HG02840 (cell line): ENCODE measurements at regions not wholly inside any gene's neighbourhood (a gene's known extent, or its start where the extent isn't known, plus 50 kb on each side); places are given as distances from the start of the nearest gene placed in this dataset.

Experiments
- ATAC-seq: cut with Tn5 transposase; IDR thresholded peaks from one replicate; pipeline ENCODE4 v1.9.1; 2021; ENCODE audit warnings: mild to moderate bottlenecking, moderate library complexity, moderate number of reproducible peaks; ENCODE audit not compliant: unreplicated experiment, low FRiP score

DNA sequence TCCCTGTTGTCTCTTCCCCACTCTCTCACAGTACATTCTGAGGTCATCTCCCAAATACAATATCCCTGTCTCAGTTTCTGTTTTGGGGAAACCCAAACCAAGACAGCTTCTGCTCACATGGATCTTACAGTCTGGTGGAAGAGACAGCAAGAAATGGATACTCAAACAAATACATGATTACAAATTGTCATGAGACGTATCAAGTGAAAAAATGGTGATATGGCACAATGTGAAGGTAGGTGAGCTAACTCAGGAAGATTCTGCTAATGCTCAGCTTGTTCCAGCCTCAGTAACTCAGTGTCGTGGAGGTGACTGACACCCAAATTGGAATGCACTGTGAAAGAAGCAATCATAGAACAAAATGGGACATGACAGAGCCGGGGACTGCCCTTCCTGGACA, 68.3 kb downstream of the CHST1 start:
- ATAC-seq, result no peak

DNA sequence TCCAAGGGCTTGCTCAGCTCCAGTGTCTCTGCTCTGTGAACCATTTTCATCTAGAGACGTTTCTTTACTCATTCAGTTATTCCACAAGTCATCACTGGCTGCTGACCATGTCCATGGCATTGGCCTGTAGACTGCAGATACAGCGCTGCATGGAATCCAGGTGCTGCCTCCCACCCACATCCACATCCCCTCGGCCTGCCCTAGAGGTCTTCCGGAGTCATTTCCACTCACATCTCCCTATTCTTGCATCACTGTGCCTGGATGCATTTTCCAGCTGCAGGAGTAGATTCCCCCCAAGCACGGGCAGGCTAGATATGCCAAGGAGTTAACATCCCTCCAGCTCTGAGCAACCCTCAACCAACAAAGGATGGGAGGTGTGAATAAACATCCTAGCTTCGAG, 68.9 kb downstream of the CHST1 start:
- ATAC-seq, result no peak

DNA sequence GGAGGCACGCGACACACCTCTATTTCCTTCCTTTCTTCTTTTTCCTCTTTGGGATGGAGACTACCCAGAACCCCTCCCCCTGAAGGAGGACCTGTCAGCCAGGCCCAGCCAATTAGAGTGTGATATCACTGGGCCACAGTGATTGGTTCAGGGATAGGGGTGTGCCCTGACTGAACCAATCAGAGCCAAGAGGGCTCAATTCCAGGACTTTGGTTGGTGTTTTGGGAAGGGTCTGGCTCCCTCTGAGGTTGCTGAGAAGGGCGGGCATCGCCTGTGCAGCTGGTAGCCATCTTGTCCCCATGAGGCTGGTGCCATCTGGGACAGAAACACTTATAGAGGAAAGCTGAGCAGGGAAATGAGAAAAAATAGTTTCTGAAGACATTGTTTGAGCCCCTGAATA, 71.4 kb downstream of the CHST1 start:
- no peak for ATAC-seq

DNA sequence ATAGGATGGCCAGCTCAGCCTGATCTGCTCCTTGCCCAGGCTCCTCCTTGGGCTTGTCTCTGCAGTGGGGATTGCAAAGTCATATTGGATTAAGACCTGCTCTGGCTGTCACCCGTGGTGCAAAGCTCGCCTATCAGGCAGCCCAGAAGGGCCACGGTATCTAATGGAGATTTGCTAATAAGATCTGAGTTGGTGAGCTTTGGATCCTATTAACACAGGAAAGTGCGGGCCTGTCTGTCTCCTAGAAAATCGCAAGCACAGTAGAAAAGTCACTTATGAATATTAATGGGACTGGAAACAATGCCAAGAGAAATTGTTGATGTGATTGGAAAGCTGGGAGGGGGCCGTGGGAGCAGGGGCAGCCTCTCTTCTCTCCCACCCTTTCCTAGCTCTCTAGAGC, 72.8 kb downstream of the CHST1 start:
- ATAC-seq, result no peak

DNA sequence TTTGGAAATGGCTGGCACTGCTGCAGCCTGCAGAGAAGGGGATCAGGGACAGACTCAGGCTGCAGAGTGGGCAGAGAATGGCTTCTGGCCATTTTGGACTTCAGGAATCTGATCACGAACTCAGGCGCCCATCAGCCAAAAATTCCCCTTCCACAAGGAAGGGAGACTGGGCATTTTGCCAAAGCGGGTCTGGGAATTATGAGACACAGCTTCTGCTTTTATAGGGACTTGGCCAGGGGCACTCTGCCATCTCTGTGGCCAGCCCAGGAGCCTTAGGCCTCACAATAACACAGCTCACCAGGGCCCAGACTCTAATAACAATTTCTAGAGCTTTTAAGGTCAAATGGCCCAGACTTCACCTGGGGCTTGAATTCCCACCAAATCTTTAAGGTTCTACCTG, 74.7 kb downstream of the CHST1 start:
- no peak for ATAC-seq

DNA sequence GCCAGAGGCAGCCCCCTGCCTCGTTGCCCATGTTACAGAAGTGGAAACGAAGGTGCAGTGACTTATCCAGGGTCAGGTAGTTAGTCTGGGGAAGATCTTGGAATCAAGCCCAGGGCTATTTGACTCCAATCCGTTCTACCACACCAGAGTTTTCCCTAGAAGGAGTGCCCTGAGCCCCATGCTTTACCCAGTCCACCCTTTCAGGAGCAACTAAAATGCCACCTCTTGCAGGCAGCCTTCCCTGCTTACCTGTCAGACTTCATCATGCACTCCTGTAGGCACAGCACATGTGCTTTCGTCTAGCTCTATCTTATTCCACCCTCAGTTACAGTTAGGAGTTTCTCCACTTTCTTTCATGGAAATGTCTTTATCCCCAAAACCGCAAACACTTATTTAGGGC, 80.2 kb downstream of the CHST1 start:
- no peak for ATAC-seq

DNA sequence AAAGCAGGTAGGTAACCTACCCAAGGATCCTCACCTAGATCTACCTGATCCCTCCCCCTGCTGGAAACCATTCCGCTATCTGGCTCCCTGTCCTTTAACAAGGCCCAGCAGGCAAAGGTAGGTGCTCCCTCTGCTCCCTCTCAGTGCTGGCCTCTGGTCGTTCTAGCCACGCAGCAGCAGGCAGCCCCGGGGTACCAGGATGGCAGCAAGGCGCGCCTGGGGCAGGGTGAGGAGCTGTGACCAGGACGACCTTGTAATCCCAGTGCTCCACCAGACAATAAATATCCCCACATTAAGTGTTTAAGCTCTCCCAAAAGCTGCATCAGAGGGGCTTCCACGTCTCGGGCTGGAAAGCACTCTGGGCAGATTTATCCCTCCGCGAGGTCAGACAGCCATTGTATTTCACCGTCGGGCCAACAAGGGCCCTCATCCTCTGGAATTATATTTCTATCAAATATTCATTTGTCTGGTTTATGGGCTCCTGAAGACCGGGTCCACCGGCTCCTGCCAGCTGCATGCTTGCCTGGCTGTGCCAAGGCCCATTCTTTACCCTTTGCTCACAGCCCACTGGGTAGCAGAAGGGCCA, 81.3 kb downstream of the CHST1 start:
- no peak for ATAC-seq

DNA sequence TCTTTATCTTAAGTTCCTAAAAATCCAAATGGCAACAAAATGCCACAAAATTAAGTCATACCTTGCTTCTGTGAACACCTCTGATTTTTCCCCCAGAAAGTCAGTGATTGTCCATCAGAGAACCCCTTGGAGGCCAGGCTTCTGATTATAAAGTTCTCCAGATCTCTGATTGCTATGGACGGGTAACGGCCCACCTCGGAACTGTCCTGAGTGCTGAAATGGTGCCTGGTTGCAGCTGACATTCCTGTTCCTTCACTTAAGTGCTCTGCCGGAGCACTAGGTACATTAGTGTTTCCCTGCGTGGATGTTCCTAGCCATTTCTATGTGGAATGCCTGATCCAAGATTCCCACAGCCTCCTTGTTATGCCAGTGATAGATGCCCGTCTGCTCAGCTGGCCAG, 85.0 kb downstream of the CHST1 start:
- no peak for ATAC-seq

DNA sequence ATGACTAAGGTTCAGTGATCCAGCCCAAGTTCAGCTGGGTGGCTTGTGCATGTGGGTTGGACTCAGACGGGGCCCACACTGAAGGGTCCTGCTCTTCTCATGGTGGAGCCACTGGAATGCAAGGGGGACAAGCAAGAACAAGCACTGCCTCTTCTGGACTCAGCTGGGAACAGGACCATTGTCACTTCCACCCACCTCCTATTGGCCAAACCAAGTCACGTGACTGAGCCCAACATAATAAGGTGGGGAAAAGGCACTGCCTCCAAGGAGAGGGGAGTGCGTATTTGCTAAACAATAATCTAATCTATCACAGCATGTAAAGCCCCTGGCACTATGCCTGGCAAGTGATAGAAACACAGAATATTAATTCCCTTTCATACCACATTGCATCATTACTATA, 87.1 kb downstream of the CHST1 start:
- ATAC-seq, result no peak

DNA sequence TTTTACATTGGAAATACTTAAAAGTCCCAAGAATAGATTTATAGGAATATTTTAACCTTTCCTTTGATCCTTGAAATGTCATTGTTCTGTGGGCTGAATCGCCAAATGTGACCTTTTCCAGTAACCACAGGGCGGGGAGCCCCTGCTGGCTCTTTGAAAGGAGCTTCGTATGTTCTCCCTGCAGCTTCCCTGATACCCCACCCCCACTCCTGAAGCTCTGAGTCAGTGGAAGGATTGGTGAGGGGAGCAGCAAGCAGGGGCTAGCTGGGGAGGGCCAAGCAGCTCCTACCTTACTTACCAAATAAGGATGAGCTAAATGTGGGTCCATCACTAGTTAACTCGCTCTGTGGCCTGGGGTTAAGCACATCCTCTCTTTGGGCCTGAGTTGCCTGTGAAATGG, 87.7 kb downstream of the CHST1 start:
- no peak for ATAC-seq

DNA sequence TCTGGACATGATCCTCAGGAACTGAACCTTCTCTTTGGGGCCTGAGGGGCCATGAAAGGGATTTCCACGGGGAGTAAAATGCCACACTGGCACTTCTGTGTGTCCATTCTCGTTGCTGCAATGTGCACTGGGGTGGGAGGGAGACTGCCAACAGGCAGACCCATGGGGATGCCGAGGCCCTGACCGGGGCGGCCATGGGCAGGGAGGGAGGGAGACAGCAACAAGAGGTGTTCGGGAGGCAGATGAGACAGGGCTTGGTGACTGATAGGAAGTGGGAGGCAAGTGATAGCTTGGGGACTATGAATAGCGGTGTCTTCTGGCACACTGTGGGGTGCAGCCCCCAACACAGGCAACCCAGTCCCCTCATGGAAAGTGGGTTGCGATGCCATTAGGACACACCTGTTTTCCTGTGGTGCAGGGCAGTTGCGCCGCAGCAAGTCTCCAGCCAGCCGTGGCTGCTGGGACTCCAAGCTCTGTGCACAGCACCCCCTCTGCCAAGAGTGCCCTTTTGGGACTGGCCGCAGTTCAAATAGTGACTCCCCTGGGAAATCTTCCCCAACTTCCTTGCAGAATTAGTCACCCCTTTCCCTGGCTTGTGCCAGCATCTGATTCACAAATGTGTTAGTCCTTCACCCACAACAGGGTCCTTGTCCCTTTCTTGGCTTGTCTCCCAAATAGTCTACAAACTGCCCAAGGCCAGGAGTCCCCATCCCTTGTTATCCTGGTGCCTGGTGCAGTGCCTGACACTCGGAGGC, 88.8 kb downstream of the CHST1 start:
- ATAC-seq, result no peak

DNA sequence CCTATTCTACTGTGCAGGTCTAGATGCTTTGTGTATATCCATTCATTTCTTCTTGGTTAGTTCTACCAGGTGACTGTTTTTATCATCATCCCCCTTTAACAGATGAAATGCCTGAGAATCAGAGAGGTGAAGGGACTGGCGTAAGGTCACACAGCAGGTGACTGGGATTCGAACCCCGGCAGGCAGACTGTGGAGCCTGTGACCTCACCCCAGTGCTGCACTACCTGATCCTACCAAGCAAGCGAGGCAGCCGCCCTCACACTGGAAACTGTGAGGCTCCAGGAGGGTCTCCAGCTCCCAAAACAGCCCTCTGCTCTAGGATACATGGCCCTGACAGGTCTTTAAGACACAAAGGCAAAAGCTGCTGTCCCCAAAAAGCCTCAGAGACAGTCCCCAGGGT, 91.7 kb downstream of the CHST1 start:
- no peak for ATAC-seq

DNA sequence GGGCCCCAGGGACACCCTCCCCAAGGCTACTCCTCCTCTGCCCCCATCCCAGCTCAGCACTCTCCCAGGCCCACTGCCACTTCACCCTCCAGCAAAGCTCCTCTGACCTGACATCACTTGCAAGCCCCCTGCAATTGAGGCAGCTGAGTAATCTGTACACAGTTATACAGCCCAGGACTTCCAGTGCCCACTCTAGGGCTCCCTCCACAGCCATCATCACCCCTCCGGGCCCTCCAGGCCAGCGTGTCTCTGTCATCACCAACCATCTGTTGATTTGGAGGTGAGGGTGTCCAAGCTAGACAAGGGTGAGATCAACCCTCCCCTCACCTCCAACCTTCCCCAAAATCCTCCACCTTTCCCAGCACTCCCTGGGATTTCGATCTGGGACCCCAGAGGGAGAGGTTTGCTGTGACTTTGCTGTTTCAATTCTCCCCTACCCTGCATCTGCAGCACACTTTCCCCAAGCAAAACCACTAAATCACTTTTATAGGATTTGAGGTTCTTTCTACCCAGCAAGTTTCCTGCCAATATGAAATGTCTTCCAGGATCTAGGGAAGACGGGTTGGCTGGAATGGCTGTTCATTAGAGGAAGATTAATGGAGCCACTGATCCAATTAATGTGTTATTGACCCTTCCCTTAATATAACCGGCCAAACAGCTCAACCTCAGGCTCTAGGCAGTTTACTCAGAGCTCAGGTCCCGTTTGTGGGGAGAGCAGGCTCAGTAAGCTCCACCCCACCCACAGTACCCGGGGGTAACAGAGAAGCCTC, 92.9 kb downstream of the CHST1 start:
- no peak for ATAC-seq

DNA sequence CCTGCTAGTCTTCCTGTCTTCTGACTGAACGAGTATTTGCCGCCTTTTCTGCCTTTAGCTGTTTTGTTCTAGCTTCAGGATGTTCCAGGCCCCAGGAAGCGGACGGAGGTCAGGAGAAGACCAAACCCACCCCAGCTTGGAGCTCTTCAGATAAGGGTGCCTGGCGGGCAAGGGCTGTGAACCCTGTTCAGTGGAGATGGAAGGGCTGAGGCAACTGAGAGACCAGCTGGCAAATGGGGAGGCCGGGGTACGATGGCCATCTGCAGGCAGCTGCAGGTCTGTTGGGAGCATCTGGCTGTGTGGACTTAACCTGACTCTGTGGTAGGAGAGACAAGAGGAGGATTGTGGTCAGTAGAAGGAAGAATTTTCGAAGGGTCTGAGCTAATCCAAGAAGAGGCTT, 95.6 kb downstream of the CHST1 start:
- no peak for ATAC-seq

DNA sequence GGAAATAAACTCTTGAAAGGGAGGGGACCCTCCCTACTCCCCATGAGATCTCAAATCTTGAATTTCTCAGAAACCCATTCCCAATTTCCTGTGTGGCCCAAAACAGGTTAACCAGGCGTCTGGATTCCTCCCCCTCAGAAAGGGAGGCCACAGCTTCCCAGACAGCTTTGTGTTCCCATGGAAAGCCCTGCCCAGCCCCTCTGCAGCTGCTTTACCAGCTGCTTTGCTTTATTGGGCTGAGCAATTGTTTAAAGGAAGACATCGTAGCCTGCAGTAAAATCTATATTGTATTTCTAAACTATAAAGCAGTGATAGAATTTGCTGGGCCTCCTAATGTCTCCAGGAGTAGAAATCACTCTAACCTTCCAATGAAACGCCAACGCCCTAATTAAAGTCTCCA, 97.4 kb downstream of the CHST1 start:
- no peak for ATAC-seq

DNA sequence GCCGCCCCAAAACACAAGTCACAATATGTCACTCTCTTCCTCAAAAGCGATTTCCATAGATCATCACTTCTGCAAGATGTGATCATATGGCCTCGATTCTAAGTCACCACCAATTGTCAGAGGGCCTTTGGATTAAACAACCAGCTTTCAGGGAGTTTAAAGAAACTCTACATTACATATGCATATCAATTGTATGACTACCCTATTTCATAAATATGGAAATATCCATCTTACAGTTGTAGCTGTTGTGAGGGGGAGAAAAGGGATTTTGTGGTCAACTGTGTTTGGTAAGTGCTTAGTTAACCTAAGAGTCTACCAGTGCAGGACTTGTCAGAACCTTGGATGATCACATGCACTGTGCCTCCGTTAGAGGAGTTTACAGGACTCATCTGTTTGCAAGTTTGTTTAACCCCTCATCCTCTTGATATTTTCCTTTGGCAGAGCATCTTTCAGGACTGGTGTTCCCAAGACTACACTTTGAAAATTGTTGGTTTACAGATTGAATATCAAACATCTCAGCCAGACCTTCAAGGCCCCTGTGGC, 99.9 kb downstream of the CHST1 start:
- ATAC-seq, result no peak

DNA sequence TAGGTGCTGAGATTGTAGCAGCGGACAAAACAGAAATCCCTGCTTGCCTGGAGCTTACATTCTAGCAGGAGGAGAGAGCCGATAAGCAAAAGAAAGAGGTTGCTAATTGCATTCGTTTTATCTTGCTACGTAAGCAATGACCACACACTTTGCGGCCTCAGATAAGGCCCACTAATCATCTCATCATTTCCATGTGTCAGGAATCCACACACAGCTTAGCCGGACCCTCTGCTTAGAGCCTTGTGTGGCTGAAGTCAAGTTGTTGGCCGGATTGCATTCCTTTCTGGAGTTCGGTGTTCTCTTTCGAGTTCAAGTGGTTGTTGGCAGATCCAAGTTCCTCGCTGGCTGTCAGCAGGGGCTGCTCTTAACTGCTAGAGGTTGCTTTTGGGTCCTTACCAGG, 101.6 kb downstream of the CHST1 start:
- ATAC-seq, result no peak

DNA sequence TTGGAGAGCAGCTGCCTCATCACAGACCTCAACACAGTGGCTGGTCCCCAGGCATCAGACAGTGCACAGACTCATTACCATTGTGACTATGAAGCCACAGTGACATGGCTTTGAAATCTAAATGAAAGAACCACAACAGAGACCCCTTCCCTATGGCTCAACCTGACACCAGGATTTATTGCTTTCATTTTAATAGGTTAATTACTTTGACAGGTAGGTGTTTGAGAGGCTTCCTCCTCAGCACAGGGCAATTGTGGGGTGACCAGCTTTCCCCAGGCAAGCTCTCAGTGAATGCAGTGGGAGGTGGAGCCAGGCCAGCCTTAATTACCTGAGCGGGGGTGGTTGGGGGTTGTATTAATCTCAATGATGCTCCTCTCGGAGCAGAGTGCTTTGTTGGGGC, 102.3 kb downstream of the CHST1 start:
- no peak for ATAC-seq

DNA sequence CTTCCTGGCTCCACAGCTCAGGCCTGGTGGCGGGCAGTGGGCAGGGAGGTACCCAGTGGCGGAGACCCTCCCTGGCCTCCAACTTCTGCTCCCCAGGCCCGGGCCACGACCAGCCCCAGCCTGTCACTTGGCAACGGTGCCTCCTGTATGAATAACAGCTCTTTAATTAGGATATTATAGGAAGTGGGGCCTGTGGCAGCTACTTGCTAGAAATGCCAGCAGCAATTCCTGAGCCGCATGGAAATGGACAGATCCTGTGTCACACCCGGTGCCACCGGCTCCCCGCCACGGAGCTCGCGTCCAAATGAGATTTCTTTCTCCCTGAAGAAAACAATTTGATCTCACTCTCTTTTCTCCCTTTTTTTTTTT, 104.5 kb downstream of the CHST1 start:
- no peak for ATAC-seq

DNA sequence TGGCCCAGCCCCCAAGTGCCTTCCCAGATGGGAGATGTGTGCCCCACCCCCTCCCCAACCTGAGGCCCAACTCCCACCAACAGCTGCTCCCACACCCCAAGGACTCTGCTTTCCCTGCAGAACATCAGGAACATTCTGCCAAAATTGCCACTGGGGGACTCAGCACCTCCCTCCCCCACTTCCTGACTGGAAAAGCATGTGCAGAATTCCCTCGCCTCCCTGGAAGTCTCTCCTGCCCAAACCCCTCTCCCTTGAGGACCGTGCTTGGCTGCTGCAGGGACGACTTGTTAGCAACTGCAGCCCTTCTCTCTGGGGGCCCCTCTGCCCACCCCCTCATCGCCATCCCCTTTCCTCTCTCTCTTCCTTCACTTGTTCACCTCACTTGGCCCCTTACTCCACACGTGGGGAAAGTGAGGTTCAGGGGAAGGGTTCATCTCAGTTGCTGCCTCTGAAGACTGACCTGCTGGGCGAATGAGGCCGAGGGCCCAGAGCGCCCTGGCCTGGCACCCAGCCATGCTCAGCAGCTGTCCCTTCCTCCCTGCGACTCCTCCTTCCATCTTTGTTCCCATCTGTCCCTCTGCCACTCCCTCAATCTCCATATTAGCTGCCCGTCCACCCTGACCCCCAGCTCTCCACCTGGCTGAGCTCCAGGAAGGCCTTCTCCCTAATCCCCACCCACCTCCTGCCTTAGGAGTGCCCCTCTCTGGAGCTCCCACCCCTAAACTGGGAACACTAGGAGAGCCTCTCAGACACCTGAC, 105.1 kb downstream of the CHST1 start:
- ATAC-seq, result no peak
